HuH-7 (cell line): ENCODE measurements at regions not wholly inside any gene's neighbourhood (a gene's known extent, or its start where the extent isn't known, plus 50 kb on each side); places are given as distances from the start of the nearest gene placed in this dataset.

Experiments used
- DNase-seq: peaks from one replicate; pipeline ENCODE4 v3.0.0; 2011; ENCODE audit warnings: low spot score

- DNase-seq = peak; percentile 63
These were observed 415.4 kb upstream of the CCDC196 start for GRCh38 chr14:66070542-66071319.

DNA sequence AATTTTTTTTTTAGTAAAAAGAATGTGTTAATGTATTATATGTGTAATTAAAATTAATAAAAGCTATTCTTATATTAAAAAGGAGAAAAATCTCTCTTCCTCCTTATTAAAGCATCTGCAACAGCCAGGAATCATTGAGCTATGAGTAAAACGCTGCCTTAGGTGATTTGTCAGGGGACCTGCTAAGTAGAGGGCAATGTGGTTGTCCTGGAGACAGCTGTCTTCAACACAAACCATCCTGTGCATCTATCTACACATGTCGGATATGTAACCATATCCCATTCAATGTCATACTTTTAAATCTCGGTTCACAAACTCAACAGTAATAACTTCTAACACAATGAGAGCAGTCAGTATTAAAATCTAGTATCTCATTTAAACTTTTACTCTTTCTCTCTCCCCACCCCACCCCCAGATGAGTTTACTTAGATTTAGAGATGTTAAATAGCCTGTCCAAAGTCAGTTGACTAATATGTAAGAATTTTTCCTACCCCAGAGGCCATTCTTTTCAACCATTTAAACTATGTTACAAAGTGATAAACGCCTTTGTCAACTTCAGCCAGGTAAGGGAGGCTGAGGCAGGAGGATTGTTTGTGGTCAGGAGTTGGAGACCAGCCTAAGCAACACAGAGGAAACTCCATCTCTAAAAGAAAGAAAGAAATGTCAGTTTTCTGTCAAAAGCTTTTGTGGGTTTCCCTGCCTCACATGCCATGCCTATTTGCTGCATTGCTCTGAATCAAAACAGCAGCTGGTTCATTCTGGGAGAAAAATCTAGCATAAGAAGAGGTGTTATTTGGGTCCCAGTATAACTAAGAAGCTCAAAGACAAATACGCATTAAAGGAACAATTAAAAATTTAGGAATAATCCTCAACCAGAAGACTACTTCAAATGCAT, 413.7 kb upstream of the CCDC196 start:
- no peak for DNase-seq

DNA sequence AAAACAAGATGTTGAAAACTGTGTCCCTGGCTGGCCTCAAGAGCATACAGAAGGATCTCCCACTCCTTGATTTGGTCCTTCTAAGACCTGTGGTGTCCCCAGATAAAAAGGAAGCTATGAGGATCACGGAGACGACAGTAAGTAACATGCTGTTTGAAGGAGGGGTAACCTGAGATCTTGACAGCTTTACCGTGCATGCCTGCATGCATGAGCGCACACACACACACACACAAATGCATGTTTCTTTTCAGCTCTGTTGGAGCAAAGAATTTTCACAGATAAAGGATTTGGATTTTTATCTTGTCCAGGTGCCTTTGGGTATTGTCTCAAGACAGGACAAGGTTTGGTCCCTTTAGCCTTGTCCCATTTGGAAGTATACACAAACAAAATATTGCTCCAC, 411.6 kb upstream of the CCDC196 start:
- DNase-seq = no peak

DNA sequence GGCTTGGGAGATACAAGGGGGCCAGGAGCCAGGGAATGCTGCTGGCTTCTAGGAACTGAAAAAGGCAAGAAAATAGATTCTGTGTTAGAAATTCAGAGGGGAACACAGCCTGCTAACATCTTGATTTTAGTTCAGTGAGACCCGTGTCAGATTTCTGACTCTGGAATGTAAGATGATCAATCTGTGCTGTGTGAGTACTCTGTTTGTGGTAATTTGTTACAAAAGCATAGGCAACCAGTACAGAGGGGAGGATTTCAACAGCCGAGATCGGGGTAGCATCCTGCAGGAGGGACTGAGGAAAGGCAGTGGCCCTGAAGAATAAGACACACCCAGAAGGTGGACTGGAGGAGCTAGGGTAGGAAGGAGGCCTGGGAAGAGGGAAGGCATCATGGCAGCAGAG, 410.0 kb upstream of the CCDC196 start:
- no peak for DNase-seq

GRCh38 chr14:66078006-66078405, 408.2 kb upstream of the CCDC196 start:
- DNase-seq = no peak

DNA sequence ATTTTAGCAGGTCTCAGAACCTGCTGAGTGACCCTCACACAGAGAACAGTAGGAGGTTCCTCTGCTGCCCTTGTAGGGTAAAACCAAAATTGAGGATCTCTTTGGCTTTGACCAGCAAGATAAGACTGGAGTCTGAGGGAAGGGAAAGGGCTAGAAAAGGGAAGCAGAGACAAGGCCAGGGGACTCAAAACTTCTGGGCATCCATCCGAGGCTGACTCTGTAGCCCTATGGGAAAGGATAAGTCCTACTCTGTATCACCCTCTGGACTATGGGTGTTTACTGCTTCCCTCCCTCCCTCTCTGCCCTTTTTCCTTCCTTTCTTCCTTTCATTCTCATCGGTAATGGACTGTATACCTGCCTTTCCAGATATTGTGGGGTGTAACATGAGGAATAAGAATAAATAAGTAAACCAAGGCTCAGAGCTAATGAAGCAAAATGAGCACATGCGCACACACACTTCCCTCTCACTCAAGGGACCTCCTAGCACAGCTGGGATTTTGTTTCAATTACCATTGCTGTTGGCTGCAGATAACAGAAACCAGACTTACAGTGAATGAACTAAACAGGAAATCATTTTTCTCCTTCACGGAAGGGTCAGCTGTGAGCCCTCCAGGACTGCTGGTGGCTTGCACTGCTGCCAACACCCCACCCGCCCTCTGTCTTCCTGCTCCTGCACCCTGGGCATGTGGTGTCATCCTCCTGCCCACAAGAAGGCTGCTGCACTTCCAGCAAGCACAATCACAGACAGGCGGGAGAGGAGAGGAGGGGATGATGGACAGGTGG, 404.4 kb upstream of the CCDC196 start:
- DNase-seq = no peak

GRCh38 chr14:66085224-66085623, 400.9 kb upstream of the CCDC196 start:
- DNase-seq = no peak

DNA sequence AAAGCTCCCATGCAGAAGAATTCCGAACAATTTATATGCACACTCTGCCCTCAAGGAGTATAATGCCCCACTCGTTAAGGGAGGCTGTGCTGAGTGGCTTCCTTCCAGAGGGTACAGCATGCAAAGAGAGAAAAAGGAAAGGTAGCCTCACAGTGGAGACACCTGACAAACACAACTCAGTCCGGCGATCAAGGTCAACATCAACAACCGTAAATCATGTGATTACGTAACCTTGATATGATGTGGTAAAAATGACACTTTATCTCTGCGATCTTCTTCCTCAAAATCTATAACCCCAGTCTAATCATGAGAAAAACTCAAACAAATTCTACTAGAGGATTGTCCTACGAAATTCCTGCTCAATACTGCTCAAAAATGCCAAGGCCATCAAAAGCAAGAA, 400.5 kb upstream of the CCDC196 start:
- no peak for DNase-seq

- DNase-seq = no peak
These were observed 398.9 kb upstream of the CCDC196 start for GRCh38 chr14:66087231-66087630.

GRCh38 chr14:66088656-66089055, 397.5 kb upstream of the CCDC196 start:
- DNase-seq = no peak

GRCh38 chr14:66092206-66092605, 394.0 kb upstream of the CCDC196 start:
- DNase-seq = no peak

GRCh38 chr14:66092748-66093147, 393.4 kb upstream of the CCDC196 start:
- DNase-seq = no peak

- DNase-seq = no peak
These were observed 392.0 kb upstream of the CCDC196 start for GRCh38 chr14:66094001-66094727.

DNA sequence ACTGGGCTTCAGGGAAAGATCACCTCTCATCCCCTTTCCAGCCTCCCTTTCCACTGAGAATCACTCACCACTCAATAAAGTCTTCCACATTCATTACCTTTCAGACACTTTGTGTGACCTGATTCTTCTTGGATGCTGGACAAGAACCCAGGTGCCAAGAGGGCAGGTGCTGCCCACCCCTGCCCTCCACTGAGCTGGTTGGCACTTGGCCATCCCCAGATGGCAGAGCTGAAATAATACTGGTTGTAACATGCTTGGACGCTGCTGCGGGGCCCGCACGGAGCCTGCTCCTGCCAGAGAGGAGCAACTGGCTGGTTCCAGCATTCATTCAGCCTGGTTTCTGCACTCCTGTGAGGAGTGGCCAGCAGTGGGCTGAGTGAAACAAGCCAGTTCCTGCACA, 386.7 kb upstream of the CCDC196 start:
- no peak for DNase-seq

GRCh38 chr14:66099931-66100330, 386.2 kb upstream of the CCDC196 start:
- DNase-seq = no peak

DNA sequence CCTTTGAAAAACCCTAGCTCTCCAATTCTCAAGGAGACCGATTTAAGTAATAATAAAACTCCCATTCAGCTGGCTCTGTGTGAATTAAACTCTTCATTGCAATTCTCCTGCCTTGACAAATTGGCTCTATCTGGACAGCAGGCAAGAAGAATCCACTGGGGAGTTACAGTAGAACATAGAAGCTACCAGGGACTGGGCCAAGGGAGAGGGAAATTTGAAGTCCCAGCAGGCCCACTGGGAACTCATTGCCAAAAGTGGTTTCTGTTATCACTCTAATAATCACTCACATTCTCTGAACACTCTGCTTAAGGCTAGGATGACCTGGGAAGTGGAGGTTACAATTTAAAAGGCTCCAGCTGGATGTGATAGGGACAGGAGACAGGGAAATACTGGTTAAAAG, 384.5 kb upstream of the CCDC196 start:
- no peak for DNase-seq

DNA sequence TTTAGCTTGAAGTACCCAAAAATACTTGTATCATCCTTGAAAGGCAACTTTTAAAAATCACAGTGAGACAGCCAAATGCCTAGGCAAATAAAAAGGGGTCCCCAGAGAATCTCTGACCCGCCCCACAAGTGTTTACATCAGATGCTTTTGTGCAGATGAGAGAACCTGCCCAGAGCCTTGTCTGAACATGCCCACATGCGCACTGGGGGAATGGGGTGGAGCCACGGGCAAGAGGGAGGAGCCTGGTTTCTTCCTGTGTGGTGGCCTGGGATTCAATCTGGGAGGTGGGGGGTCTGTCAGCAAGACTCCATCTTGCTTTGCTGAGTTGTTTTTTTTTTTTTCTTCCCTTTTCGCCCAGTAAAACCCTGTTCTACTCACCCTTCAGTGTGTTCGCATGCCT, 381.7 kb upstream of the CCDC196 start:
- no peak for DNase-seq

DNA sequence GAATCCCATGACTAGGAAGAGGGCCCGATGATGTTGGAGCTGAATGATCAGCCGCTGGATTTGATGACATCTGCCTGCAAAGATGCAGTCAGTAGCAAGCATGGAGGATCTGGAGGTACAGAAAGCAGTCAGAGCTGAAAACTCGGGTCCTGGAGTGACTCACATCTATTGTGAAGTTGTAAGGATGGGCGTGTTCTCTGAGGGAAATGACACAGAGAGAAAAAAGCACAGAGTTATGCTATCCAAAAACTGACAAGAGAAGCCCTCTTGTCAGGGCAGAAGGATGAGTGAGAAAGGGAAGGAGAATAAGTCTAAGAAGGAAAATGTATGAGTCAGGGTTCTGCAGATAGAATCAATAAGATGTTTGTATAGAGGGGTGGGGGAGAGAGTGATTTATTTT, 380.4 kb upstream of the CCDC196 start:
- DNase-seq = no peak

GRCh38 chr14:66109426-66109825, 376.7 kb upstream of the CCDC196 start:
- DNase-seq = no peak

DNA sequence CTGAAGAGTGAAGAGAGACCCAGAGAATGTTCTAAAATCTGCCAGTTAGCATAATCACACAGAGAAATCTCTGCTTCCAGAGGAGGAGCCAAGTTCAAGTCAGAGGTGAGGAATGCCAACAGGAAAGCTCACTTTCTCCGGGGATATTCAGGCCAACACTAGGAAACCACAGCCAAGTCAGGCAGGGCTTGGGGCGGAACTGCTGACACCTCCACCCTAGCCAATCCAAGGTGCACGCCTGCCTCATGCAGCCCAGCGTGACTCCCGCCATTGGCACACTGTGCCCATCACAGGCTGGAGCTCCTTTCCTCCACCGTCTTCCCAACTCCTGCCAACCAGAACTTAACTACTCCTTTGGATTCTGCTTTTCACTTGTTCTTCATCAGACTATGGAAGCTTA, 374.3 kb upstream of the CCDC196 start:
- no peak for DNase-seq

DNA sequence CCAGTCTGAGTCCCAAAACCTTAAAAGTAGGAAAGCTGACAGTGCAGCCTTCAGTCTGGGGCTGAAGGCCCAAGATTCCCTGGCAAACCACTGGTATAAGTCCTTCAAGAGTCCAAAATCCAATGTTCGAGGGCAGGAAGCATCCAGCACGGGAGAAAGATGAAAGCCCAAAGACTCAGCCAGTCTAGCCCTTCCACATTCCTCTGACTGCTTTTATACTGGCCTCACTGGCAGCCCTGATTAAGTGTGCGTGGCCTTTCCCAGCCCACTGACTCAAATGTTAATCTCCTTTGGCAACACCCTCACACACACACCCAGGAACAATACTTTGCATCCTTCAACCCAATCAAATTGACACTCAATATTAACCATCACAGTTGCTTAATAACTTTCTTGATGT, 372.1 kb upstream of the CCDC196 start:
- DNase-seq = no peak
